ENCODE measurements at regions not wholly inside any gene's neighbourhood (a gene's known extent, or its start where the extent isn't known, plus 50 kb on each side); places are given as distances from the start of the nearest gene placed in this dataset.

DNA sequence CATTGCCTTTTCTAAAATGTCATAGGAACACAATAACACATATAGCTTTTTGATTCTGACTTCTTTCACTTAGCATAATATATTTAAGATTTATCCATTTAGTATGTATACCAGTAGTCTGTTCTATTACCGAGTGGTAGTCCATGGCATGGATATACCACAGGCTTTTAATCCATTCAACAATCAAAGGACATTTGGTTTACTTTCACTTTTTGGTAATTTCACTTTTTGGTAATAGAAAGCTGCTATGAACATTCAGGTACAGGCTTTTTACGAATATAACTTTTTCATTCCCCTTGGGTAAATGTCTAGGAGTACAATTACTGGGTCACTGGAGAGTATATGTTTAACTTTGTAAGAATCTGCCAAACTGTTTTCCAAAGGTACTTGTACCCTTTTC, 100.7 kb upstream of the PRICKLE1 start:
- H3K27me3 ChIP-seq (replicated peaks; ENCODE audit: insufficient read depth) = no peaks in the 10 kb centered on the region
- H3K4me3 ChIP-seq = no peak overlapping the region
- 96% methylated on average over 2 of the region's 2 CpGs for WGBS
- no peaks in the 10 kb centered on the region for H3K36me3 ChIP-seq
- no peaks in the 10 kb centered on the region for H3K9me3 ChIP-seq
- no peak overlapping the region for H3K27ac ChIP-seq
- intact Hi-C loops (cut with DNase I) = no loop called here
- DNase-seq (ENCODE audit: low spot score) = no peak
- H3K4me1 ChIP-seq (replicated peaks) = no peaks in the 10 kb centered on the region
- TF ChIP-seq POLR2AphosphoS5 (IDR thresholded peaks at IDR 0.05) = no peak
- TF ChIP-seq CTCF (IDR thresholded peaks at IDR 0.05) = no peak
- no peak for TF ChIP-seq POLR2A (IDR thresholded peaks at IDR 0.05)

- 75% methylated on average over 1 of the region's 1 CpG for WGBS
Measured at GRCh38 chr12:42689699-42690098, 100.2 kb upstream of the PRICKLE1 start.

GRCh38 chr12:42686514-42687172, 97.1 kb upstream of the PRICKLE1 start:
- intact Hi-C loops (cut with DNase I) = no loop called here
- no peaks in the 10 kb centered on the region for H3K36me3 ChIP-seq
- H3K27me3 ChIP-seq (replicated peaks; ENCODE audit: insufficient read depth) = no peaks in the 10 kb centered on the region
- no peak overlapping the region for H3K4me3 ChIP-seq
- no peak overlapping the region for H3K27ac ChIP-seq
- WGBS = 73% methylated on average over 3 of the region's 3 CpGs
- no peak for DNase-seq (ENCODE audit: low spot score)
- no peaks in the 10 kb centered on the region for H3K4me1 ChIP-seq (replicated peaks)
- no peaks in the 10 kb centered on the region for H3K9me3 ChIP-seq
- TF ChIP-seq POLR2A (IDR thresholded peaks at IDR 0.05) (no peak), POLR2AphosphoS5 (IDR thresholded peaks at IDR 0.05) (no peak), CTCF (IDR thresholded peaks at IDR 0.05) (no peak)

More at GRCh38 chr12:42689699-42690098, 100.2 kb upstream of the PRICKLE1 start:
- no peak for DNase-seq (ENCODE audit: low spot score)
- TF ChIP-seq POLR2A (IDR thresholded peaks at IDR 0.05) (no peak), POLR2AphosphoS5 (IDR thresholded peaks at IDR 0.05) (no peak), CTCF (IDR thresholded peaks at IDR 0.05) (no peak)
- Histone ChIP-seq H3K9me3 (no peaks in the 10 kb centered on the region), H3K27me3 (replicated peaks; ENCODE audit: insufficient read depth) (no peaks in the 10 kb centered on the region), H3K36me3 (no peaks in the 10 kb centered on the region), H3K4me1 (replicated peaks) (no peaks in the 10 kb centered on the region), H3K4me3 (no peak overlapping the region), H3K27ac (no peak overlapping the region)
- intact Hi-C loops (cut with DNase I) = no loop called here

DNA sequence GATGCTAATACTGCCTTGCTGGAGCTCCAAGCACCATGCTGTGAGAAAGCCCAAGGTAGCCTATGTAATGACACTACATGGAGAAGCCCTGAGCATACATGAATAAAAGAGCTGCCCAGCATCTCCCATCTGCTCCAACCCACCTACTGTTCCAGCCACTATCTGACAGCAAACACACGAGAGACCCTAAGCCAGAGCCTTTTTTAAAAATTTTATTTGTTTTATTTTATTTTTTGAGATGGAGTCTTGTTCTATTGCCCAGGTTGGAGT, 95.2 kb upstream of the PRICKLE1 start:
- WGBS = 94% methylated on average over 1 of the region's 1 CpG
- no peak for TF ChIP-seq CTCF (IDR thresholded peaks at IDR 0.05)
- TF ChIP-seq POLR2A (IDR thresholded peaks at IDR 0.05) = no peak
- TF ChIP-seq POLR2AphosphoS5 (IDR thresholded peaks at IDR 0.05) = no peak
- H3K27me3 ChIP-seq (replicated peaks; ENCODE audit: insufficient read depth) = no peaks in the 10 kb centered on the region
- no peaks in the 10 kb centered on the region for H3K9me3 ChIP-seq
- H3K4me1 ChIP-seq (replicated peaks) = no peaks in the 10 kb centered on the region
- no peak overlapping the region for H3K4me3 ChIP-seq
- no peaks in the 10 kb centered on the region for H3K36me3 ChIP-seq
- intact Hi-C loops (cut with DNase I) = no loop called here
- no peak overlapping the region for H3K27ac ChIP-seq
- DNase-seq (ENCODE audit: low spot score) = no peak

DNA sequence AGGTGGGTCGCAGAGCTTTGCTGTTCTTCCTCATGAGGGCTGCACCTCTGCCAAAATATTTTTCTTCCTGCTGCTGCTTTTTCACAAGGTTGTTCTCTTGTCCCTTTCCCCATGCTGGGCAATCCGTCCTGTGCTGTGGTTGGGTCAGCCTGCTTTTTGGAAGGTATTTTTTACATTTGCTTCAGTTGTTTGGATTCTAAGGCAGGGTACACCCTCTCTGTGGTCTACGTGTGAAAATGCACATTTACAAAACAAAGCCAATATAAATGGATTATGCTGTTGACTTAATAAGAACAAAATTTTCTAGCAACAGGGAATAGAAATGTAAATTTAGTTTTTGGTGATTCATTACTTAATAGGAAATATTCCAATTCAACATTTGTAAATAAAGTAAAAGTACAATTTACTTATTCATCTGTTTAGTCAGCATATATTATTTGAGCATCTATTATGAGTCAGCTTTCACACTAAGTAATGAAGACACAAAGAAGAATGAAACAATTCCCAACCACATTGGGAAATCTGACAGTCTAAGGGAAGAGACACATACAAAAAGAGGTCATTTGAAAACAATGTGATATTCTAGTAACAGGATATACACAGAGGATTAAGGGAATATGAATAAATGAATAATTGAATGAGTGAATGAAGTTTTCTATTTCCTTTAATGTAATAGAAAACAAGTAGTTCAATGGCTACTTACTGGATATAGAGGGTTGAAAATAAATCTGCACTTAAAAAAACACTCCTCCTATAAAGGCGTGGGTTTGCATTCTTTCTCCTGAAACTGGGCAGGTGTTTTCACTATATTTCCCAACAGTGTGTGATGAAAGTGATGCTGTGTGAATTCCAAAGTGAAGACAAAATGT, 94.6 kb upstream of the PRICKLE1 start:
- Histone ChIP-seq H3K4me1 (replicated peaks) (no peaks in the 10 kb centered on the region), H3K27ac (no peak overlapping the region), H3K36me3 (no peaks in the 10 kb centered on the region), H3K27me3 (replicated peaks; ENCODE audit: insufficient read depth) (no peaks in the 10 kb centered on the region), H3K4me3 (no peak overlapping the region), H3K9me3 (no peaks in the 10 kb centered on the region)
- no peak for DNase-seq (ENCODE audit: low spot score)
- WGBS = 73% methylated on average over 4 of the region's 4 CpGs
- no peak for TF ChIP-seq CTCF (IDR thresholded peaks at IDR 0.05)
- TF ChIP-seq POLR2A (IDR thresholded peaks at IDR 0.05) = no peak
- no peak for TF ChIP-seq POLR2AphosphoS5 (IDR thresholded peaks at IDR 0.05)
- intact Hi-C loops (cut with DNase I) = no loop called here

Measured in prostate gland (tissue), 2 donors.